ENCODE measurements at regions not wholly inside any gene's neighbourhood (a gene's known extent, or its start where the extent isn't known, plus 50 kb on each side); places are given as distances from the start of the nearest gene placed in this dataset.

DNA sequence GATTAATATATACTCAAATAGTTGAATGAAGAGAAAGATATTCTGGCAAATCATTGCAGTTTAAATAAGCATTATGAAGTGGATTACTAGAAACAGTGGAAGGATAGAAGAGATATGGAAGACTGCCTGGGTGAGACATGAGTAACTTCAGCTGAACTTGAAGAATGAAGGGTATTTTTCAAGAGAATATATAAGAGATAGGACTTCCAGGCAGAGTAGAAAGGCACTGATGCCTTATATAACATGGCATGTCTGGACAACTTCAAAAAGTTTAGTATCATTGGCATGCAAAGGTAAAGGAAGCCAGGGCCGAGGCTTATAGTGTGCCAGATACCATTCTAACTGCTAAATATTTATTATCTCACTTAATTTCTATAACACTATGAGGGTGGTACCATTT is 126.5 kb upstream of the SLC7A14 start:
- no peak for TF ChIP-seq EZH2phosphoT487 (IDR thresholded peaks at IDR 0.05; ENCODE audit: borderline replicate concordance, low read depth, low read length)
- no peak for TF ChIP-seq CTCF (conservative IDR thresholded peaks at IDR 0.05; ENCODE audit: low read length)
- H4K20me1 ChIP-seq (ENCODE audit: insufficient read depth, low read length) = no peaks in the 10 kb centered on the region
- no peak overlapping the region for H3K4me3 ChIP-seq (ENCODE audit: low read depth, low read length, poor library complexity, severe bottlenecking)
- no peaks in the 10 kb centered on the region for H3K4me1 ChIP-seq (ENCODE audit: insufficient read depth, low read length, poor library complexity, severe bottlenecking)
- H2AFZ ChIP-seq (ENCODE audit: low read length) = no peak overlapping the region
- H3K27ac ChIP-seq (ENCODE audit: low read depth, low read length, poor library complexity, severe bottlenecking) = no peak overlapping the region
- POLR2A ChIA-PET = interaction anchor here (2.5 kb wide), 1 partner anchor 12 kb away, joined by 9 read pairs; no protein-coding TSS in a partner anchor
- H3K4me2 ChIP-seq (ENCODE audit: low read length) = no peak overlapping the region
- CTCF ChIA-PET (ENCODE audit: unreplicated experiment) = no interaction called here
- intact Hi-C loops (cut with micrococcal nuclease; ENCODE audit: unreplicated experiment) = no loop called here
- H3K9me2 ChIP-seq (ENCODE audit: insufficient read depth, low read length) = no peaks in the 10 kb centered on the region
- H3K9me3 ChIP-seq (ENCODE audit: low read length) = no peaks in the 10 kb centered on the region
- DNase-seq (ENCODE audit: low spot score) = no peak
- BruUV-seq (replicated peaks) = no TSS peak
- no peaks in the 10 kb centered on the region for H3K79me2 ChIP-seq (ENCODE audit: insufficient read depth, low read depth, low read length)
- no peaks in the 10 kb centered on the region for H3K36me3 ChIP-seq (ENCODE audit: insufficient read depth, low read length)

DNA sequence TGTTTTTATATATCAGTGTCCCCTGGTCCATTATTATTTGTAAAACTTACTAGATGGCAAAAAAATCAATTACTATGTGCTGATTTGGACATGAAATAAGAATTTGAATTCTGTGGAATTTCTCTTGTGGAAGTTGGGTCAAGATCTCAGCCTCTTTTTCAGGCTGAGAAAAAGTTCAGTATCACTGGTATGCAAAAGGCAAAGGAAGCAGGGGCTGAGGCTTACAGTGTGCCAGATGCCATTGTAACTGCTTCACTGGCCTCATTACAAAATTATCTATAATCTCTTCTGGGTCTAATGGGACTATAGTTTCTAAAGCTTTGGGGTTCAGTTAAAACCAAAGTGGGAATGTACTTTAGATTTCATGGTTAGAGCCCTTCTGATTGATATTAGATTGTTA is 125.9 kb upstream of the SLC7A14 start:
- no peaks in the 10 kb centered on the region for H3K36me3 ChIP-seq (ENCODE audit: insufficient read depth, low read length)
- CTCF ChIA-PET (ENCODE audit: unreplicated experiment) = no interaction called here

More for the DNA sequence above, 125.9 kb upstream of the SLC7A14 start:
- DNase-seq (ENCODE audit: low spot score) = no peak
- Histone ChIP-seq H3K4me2 (ENCODE audit: low read length) (no peak overlapping the region), H2AFZ (ENCODE audit: low read length) (no peak overlapping the region), H3K4me3 (ENCODE audit: low read depth, low read length, poor library complexity, severe bottlenecking) (no peak overlapping the region), H3K9me2 (ENCODE audit: insufficient read depth, low read length) (no peaks in the 10 kb centered on the region), H3K27ac (ENCODE audit: low read depth, low read length, poor library complexity, severe bottlenecking) (no peak overlapping the region), H3K4me1 (ENCODE audit: insufficient read depth, low read length, poor library complexity, severe bottlenecking) (no peaks in the 10 kb centered on the region), H3K79me2 (ENCODE audit: insufficient read depth, low read depth, low read length) (no peaks in the 10 kb centered on the region), H4K20me1 (ENCODE audit: insufficient read depth, low read length) (no peaks in the 10 kb centered on the region), H3K9me3 (ENCODE audit: low read length) (no peaks in the 10 kb centered on the region)
- POLR2A ChIA-PET = interaction anchor here (0.6 kb wide), 1 partner anchor 47 kb away, joined by 3 read pairs; no protein-coding TSS in a partner anchor
- TF ChIP-seq EZH2phosphoT487 (IDR thresholded peaks at IDR 0.05; ENCODE audit: borderline replicate concordance, low read depth, low read length) (no peak), CTCF (conservative IDR thresholded peaks at IDR 0.05; ENCODE audit: low read length) (no peak)
- BruUV-seq (replicated peaks) = no TSS peak
- intact Hi-C loops (cut with micrococcal nuclease; ENCODE audit: unreplicated experiment) = no loop called here

Measured in OCI-LY7 (cell line).